ENCODE measurements at regions not wholly inside any gene's neighbourhood (a gene's known extent, or its start where the extent isn't known, plus 50 kb on each side); places are given as distances from the start of the nearest gene placed in this dataset.

DNA sequence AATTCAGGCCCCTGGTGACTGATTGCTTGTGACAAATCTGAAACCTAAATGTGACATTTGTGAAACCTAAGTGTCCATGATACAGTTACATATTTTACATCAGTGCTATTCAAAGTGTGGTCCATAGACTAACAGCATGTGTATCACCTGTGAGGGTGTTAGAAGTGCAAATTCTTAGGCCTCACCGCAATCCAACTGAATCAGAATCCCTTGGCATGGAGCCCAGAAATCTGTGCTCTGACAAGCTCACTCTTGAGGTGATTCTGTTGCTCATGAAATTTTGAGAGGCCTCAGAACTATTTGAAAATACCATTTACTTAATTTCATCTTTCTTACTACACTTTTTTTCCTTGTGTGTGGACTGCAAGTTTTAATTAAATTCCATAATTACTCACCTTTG lies 587.9 kb downstream of the ADGRL2 start:
- DNase-seq (ENCODE audit: extremely low read depth, low read depth), result no peak

GRCh38 chr1:82387012-82387366 lies 586.3 kb downstream of the ADGRL2 start:
- no peak for DNase-seq (ENCODE audit: extremely low read depth, low read depth)

More for the DNA sequence above, 587.9 kb downstream of the ADGRL2 start:
- TF ChIP-seq CTCF (IDR thresholded peaks at IDR 0.05; ENCODE audit: low read depth, low read length), result no peak

DNA sequence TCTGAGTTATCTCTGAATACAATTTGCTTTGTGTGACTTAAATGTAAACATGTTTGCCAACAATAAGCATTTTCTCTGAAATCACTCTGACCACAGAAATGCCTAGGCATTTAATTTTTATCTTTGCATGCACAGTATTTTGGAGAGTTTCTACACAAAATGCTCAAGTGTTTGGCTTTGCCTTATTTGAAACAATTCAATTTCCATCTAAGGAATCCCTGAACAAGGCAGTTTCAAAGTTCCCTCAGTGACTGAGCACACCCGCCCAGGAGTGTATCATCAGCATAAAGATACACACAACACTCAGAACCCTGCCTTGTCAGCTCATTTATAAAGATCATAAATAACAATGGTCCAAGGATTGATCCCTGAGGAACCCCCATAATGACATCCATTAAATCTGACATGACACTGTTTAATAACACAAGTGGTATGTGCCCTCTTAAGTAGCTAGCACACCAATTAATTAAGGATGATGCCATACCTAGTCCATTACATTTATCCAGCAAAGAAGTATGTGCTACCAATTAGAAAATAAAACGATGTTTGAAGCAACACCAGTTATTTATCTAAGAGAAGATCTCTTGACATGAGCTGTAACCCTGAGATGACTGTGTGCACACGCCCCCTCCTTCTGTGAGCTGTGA lies 585.8 kb downstream of the ADGRL2 start:
- no peak for TF ChIP-seq CTCF (IDR thresholded peaks at IDR 0.05; ENCODE audit: low read depth, low read length)
- no peak for DNase-seq (ENCODE audit: extremely low read depth, low read depth)

More at GRCh38 chr1:82387012-82387366, 586.3 kb downstream of the ADGRL2 start:
- no peak for TF ChIP-seq CTCF (IDR thresholded peaks at IDR 0.05; ENCODE audit: low read depth, low read length)

GRCh38 chr1:82384776-82385175 lies 584.0 kb downstream of the ADGRL2 start:
- no peak for TF ChIP-seq CTCF (IDR thresholded peaks at IDR 0.05; ENCODE audit: low read depth, low read length)
- no peak for DNase-seq (ENCODE audit: extremely low read depth, low read depth)

DNA sequence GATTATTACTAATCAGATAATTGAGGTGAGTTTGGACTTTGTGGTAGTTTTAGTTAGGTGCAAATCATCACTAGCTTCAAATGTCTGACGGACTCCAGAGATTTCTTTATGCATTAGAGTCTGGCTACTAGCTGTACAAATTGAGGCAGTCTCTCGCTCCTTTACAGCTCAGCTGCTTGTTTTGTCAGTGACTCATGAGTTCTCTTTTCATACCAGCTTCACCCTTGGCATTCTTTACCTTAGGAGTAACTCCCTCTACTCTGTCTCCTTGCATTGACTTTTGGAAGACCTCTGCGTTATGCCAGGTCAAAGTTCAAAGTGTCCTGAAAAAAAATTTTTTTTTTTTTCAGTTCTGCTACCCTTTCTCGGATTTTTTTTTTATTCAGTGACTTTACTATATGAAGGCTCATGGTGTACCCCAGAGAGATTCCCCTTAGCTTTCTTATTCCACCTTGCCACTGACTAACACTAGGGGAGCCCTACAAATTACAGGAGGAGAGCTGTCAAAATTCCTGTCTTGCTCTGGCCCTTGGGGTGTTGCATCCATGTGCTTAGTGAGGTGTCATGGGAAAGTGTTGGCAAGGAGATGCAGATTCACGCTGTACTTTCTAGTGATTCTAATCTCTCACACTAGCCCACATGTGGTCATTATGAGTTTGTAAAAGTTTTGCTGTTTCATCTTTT lies 576.6 kb downstream of the ADGRL2 start:
- no peak for DNase-seq (ENCODE audit: extremely low read depth, low read depth)
- TF ChIP-seq CTCF (IDR thresholded peaks at IDR 0.05; ENCODE audit: low read depth, low read length), result no peak

DNA sequence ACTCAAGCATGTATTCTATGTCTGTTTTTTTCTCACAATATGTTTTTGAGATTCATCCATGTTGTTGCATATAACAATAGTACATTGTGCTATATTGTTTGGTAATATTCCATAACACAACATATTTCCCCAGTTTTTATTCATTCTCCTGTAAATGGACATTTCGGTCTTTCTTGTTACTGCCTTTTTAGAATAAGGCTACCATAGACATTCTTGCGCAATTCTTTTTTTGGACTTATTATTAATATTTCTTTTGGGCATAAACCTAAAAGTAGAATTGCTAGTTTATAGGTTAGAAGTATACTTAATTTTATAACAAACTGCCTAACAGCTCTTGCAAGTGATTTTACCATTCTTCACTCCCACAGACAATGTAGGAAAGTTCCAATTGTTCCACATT lies 573.0 kb downstream of the ADGRL2 start:
- no peak for TF ChIP-seq CTCF (IDR thresholded peaks at IDR 0.05; ENCODE audit: low read depth, low read length)
- DNase-seq (ENCODE audit: extremely low read depth, low read depth), result no peak

- DNase-seq (ENCODE audit: extremely low read depth, low read depth), result no peak
- TF ChIP-seq CTCF (IDR thresholded peaks at IDR 0.05; ENCODE audit: low read depth, low read length), result no peak
Measured at GRCh38 chr1:82371844-82372498, 571.2 kb downstream of the ADGRL2 start.

Data from AG09319 (cell line).